Trophoblast cell (in vitro differentiated cells and primary cell): ENCODE measurements at regions not wholly inside any gene's neighbourhood (a gene's known extent, or its start where the extent isn't known, plus 50 kb on each side); places are given as distances from the start of the nearest gene placed in this dataset.

Experiments
- DNase-seq, 2 donors: peaks; one replicate each; pipeline ENCODE4 v3.0.0-alpha.2; 2016
- H2AFZ ChIP-seq: 2 replicates; pipeline ENCODE4 v1.6.1; 2013; ENCODE audit warnings: low read length, moderate library complexity, mild to moderate bottlenecking; ENCODE audit not compliant: insufficient read depth, poor library complexity
- H2AK5ac ChIP-seq: 2 replicates; pipeline ENCODE4 v1.6.1; 2013; ENCODE audit warnings: mild to moderate bottlenecking, low read length
- H2BK120ac ChIP-seq: 2 replicates; pipeline ENCODE4 v1.6.1; 2013; ENCODE audit warnings: low read length, mild to moderate bottlenecking, moderate library complexity; ENCODE audit not compliant: insufficient read depth, poor library complexity
- H2BK12ac ChIP-seq: 2 replicates; pipeline ENCODE4 v1.6.1; 2013; ENCODE audit warnings: mild to moderate bottlenecking, low read length, moderate library complexity
- H2BK5ac ChIP-seq: 2 replicates; pipeline ENCODE4 v1.6.1; 2013; ENCODE audit warnings: low read length, low read depth, moderate library complexity, mild to moderate bottlenecking; ENCODE audit not compliant: poor library complexity
- H3K14ac ChIP-seq: 2 replicates; pipeline ENCODE4 v1.6.1; 2013; ENCODE audit warnings: mild to moderate bottlenecking, low read length
- H3K18ac ChIP-seq: 2 replicates; pipeline ENCODE4 v1.6.1; 2013; ENCODE audit warnings: mild to moderate bottlenecking, low read length
- H3K23ac ChIP-seq: 2 replicates; pipeline ENCODE4 v1.6.1; 2013; ENCODE audit warnings: low read length
- H3K27ac ChIP-seq: 2 replicates; pipeline ENCODE4 v1.5.1; 2013; ENCODE audit warnings: low read depth, mild to moderate bottlenecking, inconsistent platforms, low read length, moderate library complexity
- H3K27me3 ChIP-seq: 2 replicates; pipeline ENCODE4 v1.6.1; 2013; ENCODE audit warnings: inconsistent platforms, mild to moderate bottlenecking, low read length, moderate library complexity; ENCODE audit not compliant: insufficient read depth
- H3K36me3 ChIP-seq, 2 experiments: 1 replicate in 1 of 2; 2 replicates in 1 of 2; pipeline ENCODE4 v1.6.1; 2013; ENCODE audit warnings: low read length in 2 of 2, mild to moderate bottlenecking in 2 of 2, moderate library complexity in 1 of 2; ENCODE audit not compliant: insufficient read depth in 2 of 2, control insufficient read depth in 1 of 2
- H3K4ac ChIP-seq: 2 replicates; pipeline ENCODE4 v1.6.1; 2013; ENCODE audit warnings: low read depth, mild to moderate bottlenecking, low read length, moderate library complexity
- H3K4me1 ChIP-seq, 2 experiments: 1 replicate in 1 of 2; 2 replicates in 1 of 2; pipeline ENCODE4 v1.6.1; 2013; ENCODE audit warnings: low read length in 2 of 2, mild to moderate bottlenecking in 2 of 2, moderate library complexity in 1 of 2; ENCODE audit not compliant: insufficient read depth in 2 of 2, control insufficient read depth in 1 of 2
- H3K4me2 ChIP-seq: 2 replicates; pipeline ENCODE4 v1.6.1; 2013; ENCODE audit warnings: inconsistent platforms, mild to moderate bottlenecking, low read length, moderate library complexity
- H3K4me3 ChIP-seq: 2 replicates; pipeline ENCODE4 v1.5.1; 2013; ENCODE audit warnings: mild to moderate bottlenecking, low read depth, low read length, inconsistent platforms
- H3K79me1 ChIP-seq: one replicate; pipeline ENCODE4 v1.6.1; 2013; ENCODE audit warnings: low read length
- H3K79me2 ChIP-seq: 2 replicates; pipeline ENCODE4 v1.6.1; 2013; ENCODE audit warnings: low read length, mild to moderate bottlenecking; ENCODE audit not compliant: control insufficient read depth, insufficient read depth, poor library complexity
- H3K9ac ChIP-seq: 2 replicates; pipeline ENCODE4 v1.6.1; 2013; ENCODE audit warnings: mild to moderate bottlenecking, low read length
- H3K9me3 ChIP-seq: 2 replicates; pipeline ENCODE4 v1.6.1; 2013; ENCODE audit warnings: low read depth, mild to moderate bottlenecking, control low read depth, inconsistent platforms, low read length; ENCODE audit not compliant: insufficient read depth
- H4K12ac ChIP-seq: 2 replicates; pipeline ENCODE4 v1.6.1; 2013; ENCODE audit warnings: low read depth, mild to moderate bottlenecking, low read length, moderate library complexity
- H4K8ac ChIP-seq: 2 replicates; pipeline ENCODE4 v1.6.1; 2013; ENCODE audit warnings: low read depth, mild to moderate bottlenecking, low read length, moderate library complexity
- H4K91ac ChIP-seq: one replicate; pipeline ENCODE4 v1.6.1; 2013; ENCODE audit warnings: low read depth, mild to moderate bottlenecking, low read length, moderate library complexity
- WGBS: extraction: QIAGEN DNeasy Blood & Tissue Kit; methylation state at CpG from one replicate; pipeline ENCODE4 v1.1.7; 2013; ENCODE audit warnings: missing lambda C conversion rate; ENCODE audit not compliant: insufficient read length, insufficient coverage; ENCODE audit errors: extremely low coverage; 5-methylcytosine and 5-hydroxymethylcytosine counted together

- Histone ChIP-seq H3K27ac (no peak overlapping the region), H4K12ac (no peak overlapping the region), H2BK12ac (peak overlapping the region; percentile 16), H2BK120ac (no peak overlapping the region), H4K91ac (no peak overlapping the region), H2AK5ac (no peak overlapping the region), H3K4me3 (no peak overlapping the region), H3K9me3 (peaks cover 4% of the 10 kb centered on the region), H3K14ac (no peak overlapping the region), H3K27me3 (no peaks in the 10 kb centered on the region), H3K79me1 (no peaks in the 10 kb centered on the region), H4K8ac (no peak overlapping the region), H3K4me2 (no peak overlapping the region), H3K4me1 (peaks cover 19 to 21% of the 10 kb centered on the region in 2 experiments), H3K9ac (no peak overlapping the region), H3K23ac (no peak overlapping the region), H3K4ac (no peak overlapping the region), H2AFZ (no peak overlapping the region), H3K36me3 (no peaks in the 10 kb centered on the region), H2BK5ac (no peak overlapping the region), H3K18ac (no peak overlapping the region), H3K79me2 (no peaks in the 10 kb centered on the region)
- no CpG with 5 or more reads among the region's 4 CpGs for WGBS
- no peak for DNase-seq
These were observed 485.7 kb downstream of the MN1 start for GRCh38 chr22:27315833-27316232.

GRCh38 chr22:27317096-27317495 is 484.5 kb downstream of the MN1 start:
- DNase-seq, result no peak
- Histone ChIP-seq H3K79me2 (no peaks in the 10 kb centered on the region), H3K9me3 (peaks cover 4% of the 10 kb centered on the region), H3K18ac (no peak overlapping the region), H3K4me3 (no peak overlapping the region), H3K27me3 (no peaks in the 10 kb centered on the region), H2AK5ac (no peak overlapping the region), H3K36me3 (no peaks in the 10 kb centered on the region), H3K14ac (no peak overlapping the region), H4K8ac (no peak overlapping the region), H3K23ac (no peak overlapping the region), H2BK120ac (no peak overlapping the region), H2BK12ac (no peak overlapping the region), H4K12ac (no peak overlapping the region), H3K4me1 (peaks cover 14 to 17% of the 10 kb centered on the region in 2 experiments), H3K27ac (no peak overlapping the region), H4K91ac (no peak overlapping the region), H2BK5ac (no peak overlapping the region), H3K79me1 (no peaks in the 10 kb centered on the region), H3K4me2 (no peak overlapping the region), H3K4ac (no peak overlapping the region), H3K9ac (no peak overlapping the region), H2AFZ (no peak overlapping the region)
- WGBS, result no CpG with 5 or more reads among the region's 5 CpGs

GRCh38 chr22:27317971-27318428 is 483.6 kb downstream of the MN1 start:
- Histone ChIP-seq H4K12ac (no peak overlapping the region), H2AFZ (no peak overlapping the region), H2AK5ac (no peak overlapping the region), H4K8ac (no peak overlapping the region), H3K27ac (no peak overlapping the region), H2BK120ac (no peak overlapping the region), H3K4me3 (no peak overlapping the region), H2BK12ac (no peak overlapping the region), H3K23ac (no peak overlapping the region), H3K9me3 (no peaks in the 10 kb centered on the region), H3K27me3 (no peaks in the 10 kb centered on the region), H2BK5ac (no peak overlapping the region), H3K9ac (no peak overlapping the region), H3K4me2 (no peak overlapping the region), H3K18ac (no peak overlapping the region), H3K36me3 (no peaks in the 10 kb centered on the region), H3K4ac (no peak overlapping the region), H3K79me2 (no peaks in the 10 kb centered on the region), H3K14ac (no peak overlapping the region), H4K91ac (no peak overlapping the region), H3K79me1 (no peaks in the 10 kb centered on the region), H3K4me1 (peaks cover 6 to 9% of the 10 kb centered on the region in 2 experiments)
- WGBS, result 100% methylated on average over 3 of the region's 15 CpGs
- DNase-seq, result no peak

GRCh38 chr22:27318516-27318915 is 483.0 kb downstream of the MN1 start:
- Histone ChIP-seq H3K9ac (no peak overlapping the region), H3K36me3 (no peaks in the 10 kb centered on the region), H2BK120ac (no peak overlapping the region), H3K79me1 (no peaks in the 10 kb centered on the region), H3K4me2 (no peak overlapping the region), H3K27ac (no peak overlapping the region), H3K4me1 (peaks cover 5 to 8% of the 10 kb centered on the region in 2 experiments), H3K27me3 (no peaks in the 10 kb centered on the region), H4K12ac (no peak overlapping the region), H3K14ac (no peak overlapping the region), H3K4me3 (no peak overlapping the region), H3K4ac (no peak overlapping the region), H4K91ac (no peak overlapping the region), H4K8ac (no peak overlapping the region), H2BK12ac (no peak overlapping the region), H2BK5ac (no peak overlapping the region), H3K9me3 (no peaks in the 10 kb centered on the region), H3K79me2 (no peaks in the 10 kb centered on the region), H3K23ac (no peak overlapping the region), H3K18ac (no peak overlapping the region), H2AFZ (no peak overlapping the region), H2AK5ac (no peak overlapping the region)
- peak; percentile 39 to 73 for DNase-seq
- no CpG with 5 or more reads among the region's 3 CpGs for WGBS
